ENCODE measurements at regions not wholly inside any gene's neighbourhood (a gene's known extent, or its start where the extent isn't known, plus 50 kb on each side); places are given as distances from the start of the nearest gene placed in this dataset.

GRCh38 chr4:137343221-137343620, 189.1 kb downstream of the PCDH18 start:
- Mint-ChIP-seq H3K9me3 (peaks cover 0 to 7% (median 0%) of the 10 kb centered on the region in 7 donors), H3K4me3 (no peak overlapping the region)

GRCh38 chr4:137333031-137333430, 199.3 kb downstream of the PCDH18 start:
- Histone ChIP-seq H2AFZ (ENCODE audit: insufficient read depth, low read depth, low read length, poor library complexity, severe bottlenecking) (no peak overlapping the region), H3K27me3 (ENCODE audit: control insufficient read depth in 2 of 2, insufficient read depth in 2 of 2, low read length in 2 of 2) (no peaks in the 10 kb centered on the region), H3K36me3 (replicated peaks in 1 of 2; ENCODE audit: control insufficient read depth in 1 of 2, insufficient read depth in 2 of 2, low read length in 2 of 2) (no peaks in the 10 kb centered on the region), H3K4me2 (replicated peaks; ENCODE audit: extremely low read depth, low read length, poor library complexity, severe bottlenecking) (no peak overlapping the region), H3K27ac (ENCODE audit: low read depth in 1 of 2, low read length in 2 of 2) (no peak overlapping the region), H3K9me3 (replicated peaks in 1 of 2; ENCODE audit: control insufficient read depth in 1 of 2, insufficient read depth in 1 of 2, low read length in 2 of 2) (peaks cover 0 to 6% of the 10 kb centered on the region in 2 donors), H3K4me1 (ENCODE audit: control insufficient read depth in 1 of 2, insufficient read depth in 2 of 2, low read length in 2 of 2) (no peaks in the 10 kb centered on the region), H3K79me2 (ENCODE audit: insufficient read depth, low read length) (no peaks in the 10 kb centered on the region), H4K20me1 (ENCODE audit: insufficient read depth, low read length) (no peaks in the 10 kb centered on the region), H3K9ac (ENCODE audit: insufficient read depth, low read length, poor library complexity, severe bottlenecking) (no peak overlapping the region), H3K4me3 (replicated peaks in 1 of 3; ENCODE audit: low read depth in 2 of 3, low read length in 3 of 3) (no peak overlapping the region)
- no peak overlapping the region for H3K4me3 Mint-ChIP-seq
- H3K27me3 Mint-ChIP-seq (ENCODE audit: low read depth in 3 of 3), result peaks cover 0 to 2% (median 0%) of the 10 kb centered on the region in 3 donors
- TF ChIP-seq CTCF (IDR thresholded peaks at IDR 0.05), result no peak
- no peaks in the 10 kb centered on the region for H3K4me1 Mint-ChIP-seq
- no peaks in the 10 kb centered on the region for H3K36me3 Mint-ChIP-seq
- WGBS (ENCODE audit: insufficient coverage), result no CpG with 5 or more reads among the region's 1 CpG
- peaks cover 0 to 6% (median 4%) of the 10 kb centered on the region in 7 donors for H3K9me3 Mint-ChIP-seq
- no peak for DNase-seq
- intact Hi-C loops (cut with micrococcal nuclease), result no loop called here
- H3K27ac Mint-ChIP-seq, result no peak overlapping the region

More at GRCh38 chr4:137343221-137343620, 189.1 kb downstream of the PCDH18 start:
- intact Hi-C loops (cut with micrococcal nuclease), result no loop called here
- Histone ChIP-seq H3K79me2 (ENCODE audit: insufficient read depth, low read length) (no peaks in the 10 kb centered on the region), H3K27me3 (ENCODE audit: control insufficient read depth in 2 of 2, insufficient read depth in 2 of 2, low read length in 2 of 2) (no peaks in the 10 kb centered on the region), H3K9ac (ENCODE audit: insufficient read depth, low read length, poor library complexity, severe bottlenecking) (no peak overlapping the region), H3K9me3 (replicated peaks in 1 of 2; ENCODE audit: control insufficient read depth in 1 of 2, insufficient read depth in 1 of 2, low read length in 2 of 2) (no peaks in the 10 kb centered on the region), H2AFZ (ENCODE audit: insufficient read depth, low read depth, low read length, poor library complexity, severe bottlenecking) (no peak overlapping the region), H3K4me1 (ENCODE audit: control insufficient read depth in 1 of 2, insufficient read depth in 2 of 2, low read length in 2 of 2) (no peaks in the 10 kb centered on the region), H3K36me3 (replicated peaks in 1 of 2; ENCODE audit: control insufficient read depth in 1 of 2, insufficient read depth in 2 of 2, low read length in 2 of 2) (no peaks in the 10 kb centered on the region), H3K4me3 (replicated peaks in 1 of 3; ENCODE audit: low read depth in 2 of 3, low read length in 3 of 3) (no peak overlapping the region), H3K4me2 (replicated peaks; ENCODE audit: extremely low read depth, low read length, poor library complexity, severe bottlenecking) (no peak overlapping the region), H3K27ac (ENCODE audit: low read depth in 1 of 2, low read length in 2 of 2) (no peak overlapping the region), H4K20me1 (ENCODE audit: insufficient read depth, low read length) (no peaks in the 10 kb centered on the region)
- Mint-ChIP-seq H3K36me3 (no peaks in the 10 kb centered on the region), H3K27ac (no peak overlapping the region), H3K27me3 (ENCODE audit: low read depth in 3 of 3) (no peaks in the 10 kb centered on the region), H3K4me1 (no peaks in the 10 kb centered on the region)
- no peak for DNase-seq
- TF ChIP-seq CTCF (IDR thresholded peaks at IDR 0.05), result no peak
- WGBS (ENCODE audit: insufficient coverage), result 100% methylated on average over 1 of the region's 8 CpGs
